Stimulated activated CD8-positive, alpha-beta memory T cell treated with anti-CD3 and anti-CD28 coated beads, Interleukin-12 subunit alpha, Interleukin-12 subunit beta, amount 100 ng/mL, for 24 hours (primary cell): ENCODE measurements at regions not wholly inside any gene's neighbourhood (a gene's known extent, or its start where the extent isn't known, plus 50 kb on each side); places are given as distances from the start of the nearest gene placed in this dataset.
"Not testable (repeated sequence)": the region's sequence is repeated elsewhere in the genome, so short reads cannot be mapped to it uniquely, and the experiment has no call there.

Source experiments
- DNase-seq: peaks from one replicate; pipeline ENCODE4 v3.0.0-alpha.2; 2020; ENCODE audit errors: extremely low read depth

GRCh38 chr16:26976873-26977272 is 89.9 kb upstream of the C16orf82 start:
- DNase-seq, result no peak

GRCh38 chr16:26981266-26981938 is 85.3 kb upstream of the C16orf82 start:
- no peak for DNase-seq

GRCh38 chr16:26982422-26982821 is 84.3 kb upstream of the C16orf82 start:
- DNase-seq, result no peak

- DNase-seq, result no peak
These were observed 83.3 kb upstream of the C16orf82 start for GRCh38 chr16:26983426-26983825.

GRCh38 chr16:26985100-26986065 is 81.3 kb upstream of the C16orf82 start:
- no peak for DNase-seq

- no peak for DNase-seq
These were observed 79.1 kb upstream of the C16orf82 start for GRCh38 chr16:26987597-26988010.

- DNase-seq, result no peak
These were observed 78.5 kb upstream of the C16orf82 start for GRCh38 chr16:26988186-26988585.

- DNase-seq, result not testable (repeated sequence)
These were observed 76.2 kb upstream of the C16orf82 start for GRCh38 chr16:26990384-26991120.

- no peak for DNase-seq
These were observed 73.9 kb upstream of the C16orf82 start for GRCh38 chr16:26992666-26993349.

GRCh38 chr16:26993511-26993910 is 73.2 kb upstream of the C16orf82 start:
- no peak for DNase-seq

- no peak for DNase-seq
These were observed 72.8 kb upstream of the C16orf82 start for GRCh38 chr16:26993963-26994362.

GRCh38 chr16:26995522-26995921 is 71.2 kb upstream of the C16orf82 start:
- DNase-seq, result no peak

GRCh38 chr16:27005386-27005785 is 61.3 kb upstream of the C16orf82 start:
- no peak for DNase-seq
